Skeletal muscle tissue (tissue), 3 donors: ENCODE measurements at regions not wholly inside any gene's neighbourhood (a gene's known extent, or its start where the extent isn't known, plus 50 kb on each side); places are given as distances from the start of the nearest gene placed in this dataset.
"Not testable (repeated sequence)": the region's sequence is repeated elsewhere in the genome, so short reads cannot be mapped to it uniquely, and the experiment has no call there.

ENCODE experiments used
- H3K27ac ChIP-seq: one replicate; pipeline ENCODE4 v1.7.0; 2013; ENCODE audit warnings: mild to moderate bottlenecking, low read depth, low read length, inconsistent platforms
- H3K27me3 ChIP-seq, 3 donors: one replicate each; pipeline ENCODE4 v1.7.0; 2013; ENCODE audit warnings: low read length in 3 of 3; ENCODE audit not compliant: control insufficient read depth in 3 of 3, insufficient read depth in 3 of 3
- H3K36me3 ChIP-seq, 3 donors: one replicate each; pipeline ENCODE4 v1.7.0; 2013; ENCODE audit warnings: low read length in 3 of 3; ENCODE audit not compliant: control insufficient read depth in 3 of 3, insufficient read depth in 3 of 3
- H3K4me1 ChIP-seq, 3 donors: one replicate each; pipeline ENCODE4 v1.7.0; 2013; ENCODE audit warnings: low read length in 3 of 3, mild to moderate bottlenecking in 3 of 3; ENCODE audit not compliant: control insufficient read depth in 3 of 3, insufficient read depth in 3 of 3
- H3K4me3 ChIP-seq, 3 donors: one replicate each; pipeline ENCODE4 v1.7.0; 2013; ENCODE audit warnings: low read length in 3 of 3
- H3K9ac ChIP-seq, 3 donors: one replicate each; pipeline ENCODE4 v1.7.0; 2013; ENCODE audit warnings: low read length in 3 of 3, mild to moderate bottlenecking in 3 of 3, moderate library complexity in 2 of 3, low read depth in 1 of 3
- H3K9me3 ChIP-seq, 3 donors: one replicate each; pipeline ENCODE4 v1.7.0; 2013; ENCODE audit warnings: low read length in 3 of 3; ENCODE audit not compliant: control insufficient read depth in 3 of 3
- donor health status: Osteomylitis.

DNA sequence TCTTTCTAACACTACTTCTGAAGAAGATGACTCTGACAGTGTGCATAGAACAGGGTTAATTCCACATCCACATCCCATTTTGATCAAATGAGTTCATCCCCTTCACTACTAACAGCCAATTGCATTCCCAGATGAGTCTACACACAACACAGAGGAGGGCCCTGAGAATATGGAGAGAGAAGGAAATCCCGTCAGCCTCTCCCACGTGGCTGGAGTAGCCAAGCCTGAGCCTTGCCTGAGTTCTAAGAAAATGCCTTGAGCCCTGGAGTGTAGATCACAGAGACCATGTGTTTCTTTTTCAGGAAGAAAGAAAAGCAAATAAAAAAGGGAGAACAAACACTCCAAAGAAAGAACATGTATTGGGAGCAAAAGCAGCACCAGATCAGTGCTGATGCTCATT, 1147.7 kb downstream of the TMEM121 start:
- not testable (repeated sequence) for H3K4me1 ChIP-seq, H3K36me3 ChIP-seq, H3K4me3 ChIP-seq, H3K9me3 ChIP-seq, H3K27me3 ChIP-seq, H3K9ac ChIP-seq, H3K27ac ChIP-seq

GRCh38 chr14:106674509-106675125, 1148.2 kb downstream of the TMEM121 start:
- H3K27me3 ChIP-seq, H3K9ac ChIP-seq, H3K4me3 ChIP-seq, H3K4me1 ChIP-seq, H3K9me3 ChIP-seq, H3K27ac ChIP-seq, H3K36me3 ChIP-seq: not testable (repeated sequence)

DNA sequence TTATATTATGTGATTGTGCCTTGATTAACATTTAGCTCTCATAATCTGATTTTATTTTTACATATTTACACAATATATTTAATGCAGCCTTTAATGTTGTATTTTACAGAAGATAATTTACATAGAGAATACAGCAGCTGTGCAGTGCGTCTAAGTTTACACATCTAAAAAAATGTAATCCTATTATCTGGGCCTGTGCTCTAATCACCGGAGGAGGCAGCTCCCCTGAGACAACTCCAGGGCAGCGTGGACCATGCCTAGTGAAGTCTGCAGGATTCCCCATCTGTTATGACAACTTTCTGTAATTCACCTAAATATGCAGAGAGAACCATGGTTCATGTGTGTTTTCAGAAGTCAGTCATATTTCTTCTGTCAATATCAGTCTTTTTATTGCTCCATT, 1149.3 kb downstream of the TMEM121 start:
- H3K27me3 ChIP-seq, H3K4me1 ChIP-seq, H3K27ac ChIP-seq, H3K4me3 ChIP-seq, H3K36me3 ChIP-seq, H3K9ac ChIP-seq, H3K9me3 ChIP-seq: not testable (repeated sequence)

- Histone ChIP-seq H3K9me3 (no peaks in the 10 kb centered on the region), H3K36me3 (no peaks in the 10 kb centered on the region), H3K4me3 (no peak overlapping the region), H3K27me3 (peaks cover 0 to 4% (median 2%) of the 10 kb centered on the region in 3 donors), H3K27ac (no peak overlapping the region), H3K9ac (no peak overlapping the region), H3K4me1 (no peaks in the 10 kb centered on the region)
Observed at GRCh38 chr14:106679776-106680175, 1153.4 kb downstream of the TMEM121 start.

DNA sequence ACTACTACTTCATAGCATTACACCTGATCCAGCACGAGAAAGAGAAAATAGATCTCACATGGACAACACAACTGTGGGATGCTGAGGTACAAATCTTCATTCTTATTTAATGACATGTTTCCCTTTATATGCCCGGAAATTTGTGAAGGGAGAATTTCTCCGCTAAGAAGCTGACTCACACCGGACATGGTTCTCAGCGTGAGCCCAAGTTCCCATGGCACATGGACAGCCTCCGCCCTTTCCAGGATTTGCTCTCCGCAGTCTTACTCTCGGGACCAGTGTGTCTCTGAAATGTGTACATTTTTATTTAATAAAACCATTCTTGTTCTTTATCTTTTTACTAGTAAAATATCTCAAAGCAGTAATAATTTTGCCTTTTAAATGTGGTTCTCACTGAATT, 1154.8 kb downstream of the TMEM121 start:
- no peak overlapping the region for H3K9ac ChIP-seq
- no peaks in the 10 kb centered on the region for H3K36me3 ChIP-seq
- peaks cover 0 to 4% (median 2%) of the 10 kb centered on the region in 3 donors for H3K27me3 ChIP-seq
- H3K27ac ChIP-seq: no peak overlapping the region
- no peaks in the 10 kb centered on the region for H3K4me1 ChIP-seq
- no peak overlapping the region for H3K4me3 ChIP-seq
- H3K9me3 ChIP-seq: no peaks in the 10 kb centered on the region

DNA sequence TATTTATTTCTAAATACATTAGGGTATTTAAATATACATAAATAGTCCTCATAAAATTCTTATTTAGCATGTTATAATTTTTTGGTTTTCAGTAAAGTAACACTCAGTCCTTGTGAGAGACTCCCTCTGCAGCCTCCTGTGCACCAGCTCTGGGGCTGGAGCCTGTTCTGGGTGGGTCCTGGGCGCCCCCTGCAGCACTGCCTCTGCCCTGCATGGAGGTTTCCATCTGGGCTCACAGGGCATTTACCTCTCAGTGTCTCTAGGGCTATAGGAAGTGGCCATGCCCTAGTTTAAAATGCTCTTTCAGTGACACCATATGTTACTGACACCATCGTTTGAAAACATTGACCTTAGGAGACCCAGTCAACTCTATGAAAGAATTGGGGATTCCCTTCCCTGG, 1155.2 kb downstream of the TMEM121 start:
- Histone ChIP-seq H3K4me1 (no peaks in the 10 kb centered on the region), H3K36me3 (no peaks in the 10 kb centered on the region), H3K9me3 (no peaks in the 10 kb centered on the region), H3K27me3 (peaks cover 0 to 4% (median 2%) of the 10 kb centered on the region in 3 donors), H3K4me3 (no peak overlapping the region), H3K9ac (no peak overlapping the region), H3K27ac (no peak overlapping the region)

DNA sequence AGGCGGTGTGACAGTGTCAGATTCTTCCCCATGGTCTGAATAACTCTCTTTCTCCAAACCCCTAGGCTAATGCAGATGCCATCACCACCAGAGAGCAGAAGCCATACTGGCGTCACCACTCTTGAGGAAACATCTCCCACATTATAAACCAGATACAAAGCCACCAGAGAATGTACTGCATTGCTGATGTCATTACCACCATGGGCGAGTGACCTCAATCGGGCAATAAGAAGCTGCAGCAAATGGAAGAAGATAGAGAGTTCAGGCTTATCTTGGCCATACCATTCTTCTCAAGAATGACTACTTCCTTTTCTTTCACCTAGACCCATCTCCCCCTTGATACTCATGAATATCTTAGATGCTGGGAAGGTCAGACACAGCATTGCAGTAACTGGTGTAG, 1157.2 kb downstream of the TMEM121 start:
- Histone ChIP-seq H3K4me1 (no peaks in the 10 kb centered on the region), H3K9ac (no peak overlapping the region), H3K4me3 (no peak overlapping the region), H3K27me3 (peaks cover 0 to 4% (median 2%) of the 10 kb centered on the region in 3 donors), H3K9me3 (no peaks in the 10 kb centered on the region), H3K27ac (no peak overlapping the region), H3K36me3 (no peaks in the 10 kb centered on the region)

DNA sequence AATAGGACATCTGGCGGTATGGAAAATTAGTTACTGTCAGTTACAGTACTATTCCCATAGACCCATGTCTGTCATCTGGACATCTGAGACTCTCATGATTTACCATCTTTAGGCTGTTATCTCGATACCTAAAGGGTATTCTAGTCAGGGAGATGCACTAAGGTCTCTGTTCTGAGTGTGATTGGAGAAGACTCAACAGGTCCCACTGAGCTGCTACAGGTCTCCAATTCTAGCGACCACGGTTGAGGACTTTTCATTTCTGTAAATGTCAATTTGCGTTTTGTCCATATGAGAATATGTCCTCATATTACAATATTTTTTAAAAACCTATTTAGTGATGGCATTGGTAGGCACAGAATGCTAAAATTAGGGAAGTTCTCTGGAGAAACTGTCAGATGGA, 1160.2 kb downstream of the TMEM121 start:
- H3K9me3 ChIP-seq: no peaks in the 10 kb centered on the region
- H3K4me1 ChIP-seq: no peaks in the 10 kb centered on the region
- H3K27me3 ChIP-seq: peaks cover 0 to 2% (median 0%) of the 10 kb centered on the region in 3 donors
- no peak overlapping the region for H3K27ac ChIP-seq
- no peak overlapping the region for H3K4me3 ChIP-seq
- no peak overlapping the region for H3K9ac ChIP-seq
- no peaks in the 10 kb centered on the region for H3K36me3 ChIP-seq

- Histone ChIP-seq H3K4me3 (no peak overlapping the region), H3K36me3 (no peaks in the 10 kb centered on the region), H3K9ac (no peak overlapping the region), H3K27ac (no peak overlapping the region), H3K4me1 (no peaks in the 10 kb centered on the region), H3K9me3 (no peaks in the 10 kb centered on the region), H3K27me3 (no peaks in the 10 kb centered on the region)
Observed at GRCh38 chr14:106690333-106690891, 1164.0 kb downstream of the TMEM121 start.

GRCh38 chr14:106691601-106692291, 1165.4 kb downstream of the TMEM121 start:
- Histone ChIP-seq H3K27ac (no peak overlapping the region), H3K27me3 (no peaks in the 10 kb centered on the region), H3K36me3 (no peaks in the 10 kb centered on the region), H3K9ac (no peak overlapping the region), H3K4me1 (no peaks in the 10 kb centered on the region), H3K4me3 (no peak overlapping the region), H3K9me3 (no peaks in the 10 kb centered on the region)
